ENCODE measurements at regions not wholly inside any gene's neighbourhood (a gene's known extent, or its start where the extent isn't known, plus 50 kb on each side); places are given as distances from the start of the nearest gene placed in this dataset.

DNA sequence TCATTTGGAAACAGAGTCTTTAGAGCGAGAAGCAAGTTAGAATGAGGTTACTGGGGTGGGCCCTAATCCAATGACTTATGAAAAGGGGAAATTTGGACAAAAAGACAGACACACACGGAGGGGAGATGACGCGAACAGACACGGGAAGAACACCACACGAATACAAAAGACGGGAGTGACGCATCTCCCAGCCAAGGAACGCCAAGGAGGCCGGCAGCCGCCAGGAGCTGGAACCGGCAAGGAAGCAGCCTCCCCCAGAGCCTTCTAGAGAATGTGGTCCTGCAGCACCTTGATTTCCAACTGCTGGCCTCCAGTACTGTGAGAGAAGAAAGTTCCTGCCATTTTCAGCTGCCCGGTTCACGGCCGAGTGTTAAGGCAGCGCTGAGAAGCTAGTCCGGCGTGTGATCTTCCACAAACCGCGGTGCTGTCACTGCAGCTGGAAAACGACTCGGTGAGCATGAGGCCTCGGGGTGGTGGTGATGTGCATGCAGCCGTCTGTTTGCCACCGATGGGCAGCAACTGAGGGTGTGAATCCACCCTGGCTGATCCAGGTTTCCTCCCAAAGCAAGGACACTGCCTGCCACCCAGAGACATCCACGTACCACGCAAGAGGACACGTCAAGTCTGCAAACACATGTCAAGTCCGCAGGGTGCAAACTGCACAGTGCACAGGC lies 124.5 kb downstream of the NCOR2 start:
- DNase-seq = no peak

DNA sequence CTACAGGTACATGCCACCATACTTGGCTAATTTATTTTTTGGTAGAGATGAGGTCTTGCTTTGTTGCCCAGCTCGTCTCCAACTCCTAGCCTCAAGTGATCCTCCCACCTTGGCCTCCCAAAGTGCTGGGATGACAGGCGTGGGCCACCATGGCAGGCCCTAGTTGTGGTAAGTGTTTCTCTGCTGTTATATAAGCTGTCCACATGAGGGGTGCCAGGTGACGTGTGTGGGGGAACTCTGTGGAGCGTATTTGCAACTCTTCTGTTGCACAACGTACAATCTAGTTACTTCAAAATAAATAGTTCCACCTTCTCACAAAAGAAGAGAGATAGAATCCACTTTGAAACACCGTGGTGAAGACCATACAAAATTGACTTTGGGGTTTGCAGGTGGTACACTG lies 125.1 kb downstream of the NCOR2 start:
- DNase-seq = no peak

DNA sequence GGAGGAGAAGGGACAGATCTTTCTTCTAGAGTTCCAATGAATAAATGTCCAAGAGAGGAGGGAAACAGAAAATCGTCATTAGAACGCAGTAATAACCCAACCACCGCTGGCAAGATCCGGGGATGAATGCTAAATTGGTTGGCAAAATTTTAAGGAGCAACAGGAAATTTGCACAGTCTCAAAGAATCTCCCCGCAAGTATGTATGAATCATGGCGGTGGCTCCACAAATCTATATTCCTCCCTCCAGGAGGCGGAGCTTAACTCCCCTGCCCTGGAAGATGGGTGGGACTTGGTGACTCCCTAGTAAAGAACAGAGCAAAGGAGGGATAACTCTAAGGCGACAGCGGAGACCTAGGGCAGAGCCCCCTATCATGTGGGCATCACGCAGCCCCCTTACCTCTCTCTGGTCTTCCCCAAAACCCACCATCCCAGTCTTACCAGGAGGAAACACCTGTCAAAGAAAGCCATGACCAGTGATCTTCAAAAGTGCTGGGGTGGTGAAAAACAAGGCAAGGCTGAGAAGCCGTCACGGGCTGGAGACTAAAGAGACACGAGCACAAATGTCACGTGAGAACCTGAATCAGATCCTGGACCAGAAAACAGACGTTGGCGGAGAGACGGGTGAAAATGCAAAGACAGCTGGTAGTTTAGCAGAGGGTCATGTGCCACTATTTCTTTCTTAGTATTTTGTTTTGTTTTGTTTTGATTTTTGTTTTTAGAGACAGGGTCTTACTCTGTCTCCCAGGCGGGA lies 125.8 kb downstream of the NCOR2 start:
- DNase-seq = peak; percentile 95

DNA sequence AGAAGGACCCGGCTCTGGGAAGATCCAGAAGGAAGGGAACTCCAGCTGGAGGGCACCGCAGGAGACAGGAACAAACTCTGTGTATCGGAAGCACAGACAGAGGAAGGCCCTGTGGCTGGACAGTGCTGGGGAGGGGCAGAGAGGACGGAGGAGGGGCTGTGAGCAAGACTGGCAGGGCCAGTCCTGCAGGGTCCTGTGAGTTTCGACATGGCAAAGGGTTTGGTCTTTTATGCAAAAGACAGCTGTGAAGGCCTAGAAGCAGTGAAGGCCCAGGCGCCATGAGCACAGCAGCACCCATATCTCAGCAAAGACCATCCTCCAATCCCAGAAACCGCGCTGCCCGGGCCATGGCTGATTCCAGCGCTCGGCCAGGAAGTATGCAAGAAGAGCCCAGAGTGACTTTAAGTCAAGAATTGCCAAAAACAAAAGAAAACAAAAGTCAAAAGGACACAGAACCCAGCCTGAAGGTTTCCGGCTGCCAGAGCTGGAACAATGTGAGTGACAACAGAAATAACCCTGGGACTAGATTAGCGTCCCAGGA lies 126.5 kb downstream of the NCOR2 start:
- DNase-seq = peak; percentile 37

DNA sequence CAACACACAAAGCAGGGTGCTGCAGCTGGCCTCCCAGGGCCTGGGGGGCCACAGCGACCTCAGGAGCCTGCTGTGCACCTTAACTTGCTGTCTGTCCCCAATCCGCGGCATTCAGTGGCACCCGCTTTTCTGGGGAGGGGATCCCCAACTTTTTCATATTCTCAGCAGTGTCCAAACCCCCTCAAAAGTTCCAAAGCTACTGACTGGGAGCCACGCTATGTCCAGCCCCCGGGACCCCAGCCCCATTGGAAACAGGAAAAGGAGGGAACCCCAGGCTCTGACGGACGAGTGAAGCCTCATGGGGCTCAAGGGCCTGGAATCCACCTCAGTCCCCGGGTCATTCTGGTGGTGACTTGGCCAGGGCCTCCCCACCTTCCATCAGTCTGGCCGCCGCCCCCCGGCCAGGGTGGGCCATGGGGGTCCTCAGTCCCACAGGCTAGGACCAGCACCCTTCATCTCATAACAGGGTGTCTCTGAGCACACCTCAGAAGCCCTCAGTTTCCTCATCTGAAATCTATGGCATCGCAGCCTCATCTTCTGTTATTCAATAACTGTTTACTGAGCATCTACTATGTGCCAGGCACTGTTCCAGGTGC lies 127.3 kb downstream of the NCOR2 start:
- no peak for DNase-seq

DNA sequence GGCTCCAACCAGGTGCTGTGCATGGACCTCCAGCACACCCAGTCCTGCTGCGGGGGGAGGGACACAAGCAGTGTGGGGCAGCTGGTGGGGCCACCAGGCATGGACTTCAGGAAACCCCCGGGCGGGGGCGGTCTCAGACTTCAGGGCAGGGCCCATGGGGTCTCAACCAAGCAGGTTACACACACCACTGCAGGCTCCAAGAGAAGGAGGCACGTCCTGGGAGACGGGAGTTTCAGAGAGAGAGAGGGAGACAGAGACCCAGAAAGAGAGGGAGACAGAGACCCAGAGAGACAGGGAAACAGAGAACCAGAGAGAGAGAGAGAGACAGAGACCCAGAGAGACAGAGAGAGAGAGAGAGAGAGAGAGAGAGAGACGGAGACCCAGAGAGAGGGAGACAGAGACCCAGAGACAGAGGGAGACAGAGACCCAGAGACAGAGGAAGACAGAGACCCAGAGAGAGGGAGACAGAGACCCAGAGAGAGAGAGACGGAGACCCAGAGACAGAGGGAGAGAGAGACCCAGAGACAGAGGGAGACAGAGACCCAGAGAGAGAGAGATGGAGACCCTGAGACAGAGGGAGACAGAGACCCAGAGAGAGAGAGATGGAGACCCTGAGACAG lies 128.9 kb downstream of the NCOR2 start:
- no peak for DNase-seq

DNA sequence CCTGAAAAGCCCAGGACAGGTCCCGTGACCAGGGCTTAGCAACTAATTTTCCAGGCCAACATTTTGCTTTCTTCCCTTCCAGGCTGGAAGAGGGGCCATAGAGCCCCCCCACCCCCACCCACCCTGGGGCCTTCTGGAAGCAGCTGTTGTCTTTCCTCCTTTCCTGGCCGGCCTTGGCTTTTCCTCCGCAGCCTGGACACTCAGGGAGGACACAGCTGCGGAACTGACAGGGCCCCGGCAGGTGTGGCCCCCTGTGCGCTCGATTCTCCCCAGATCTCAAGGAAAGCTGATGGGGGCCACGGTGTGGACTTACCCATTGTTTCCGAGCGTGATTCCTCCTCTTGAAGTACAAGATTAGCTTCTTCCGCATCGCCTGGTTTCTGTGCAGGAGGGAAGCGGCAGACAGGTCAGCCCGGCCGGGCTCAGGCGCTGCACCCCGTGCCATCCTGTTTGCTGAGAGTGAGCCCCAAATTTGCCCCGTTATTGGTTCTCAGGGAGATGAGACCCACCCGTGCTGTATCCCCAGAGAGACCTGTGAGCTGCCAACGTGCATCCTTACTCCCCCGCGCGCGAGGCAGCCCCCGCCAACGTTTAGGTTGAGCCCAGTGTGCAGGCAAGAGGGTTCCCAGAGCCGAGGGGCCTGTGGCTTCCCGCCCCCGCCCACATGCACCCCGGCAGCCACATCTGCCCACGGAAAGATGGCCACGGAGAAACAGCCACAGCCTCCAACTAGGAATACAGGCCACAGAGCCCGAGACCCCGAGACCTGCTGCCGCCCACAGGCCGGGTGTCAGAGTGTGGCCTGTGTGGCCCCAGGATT lies 129.6 kb downstream of the NCOR2 start:
- no peak for DNase-seq

DNA sequence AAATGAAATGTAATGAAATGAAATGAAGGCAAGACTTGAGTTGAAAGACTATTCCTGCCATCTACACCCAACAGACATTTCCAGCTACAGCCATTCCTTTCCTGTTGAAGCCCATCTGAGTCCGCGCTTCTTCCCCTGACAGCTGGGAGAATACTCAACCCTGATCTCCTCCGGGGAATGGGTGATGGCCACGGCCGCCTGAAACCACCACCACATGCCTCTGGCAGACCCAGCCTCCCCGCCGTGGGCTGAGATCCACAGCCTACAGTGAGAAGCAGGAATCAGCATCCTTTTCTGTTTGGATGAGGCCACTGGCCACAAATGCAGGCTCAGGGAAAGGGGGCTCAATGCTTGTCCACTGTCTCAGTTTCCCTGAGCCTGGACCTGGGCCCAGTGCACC lies 130.3 kb downstream of the NCOR2 start:
- DNase-seq = no peak

DNA sequence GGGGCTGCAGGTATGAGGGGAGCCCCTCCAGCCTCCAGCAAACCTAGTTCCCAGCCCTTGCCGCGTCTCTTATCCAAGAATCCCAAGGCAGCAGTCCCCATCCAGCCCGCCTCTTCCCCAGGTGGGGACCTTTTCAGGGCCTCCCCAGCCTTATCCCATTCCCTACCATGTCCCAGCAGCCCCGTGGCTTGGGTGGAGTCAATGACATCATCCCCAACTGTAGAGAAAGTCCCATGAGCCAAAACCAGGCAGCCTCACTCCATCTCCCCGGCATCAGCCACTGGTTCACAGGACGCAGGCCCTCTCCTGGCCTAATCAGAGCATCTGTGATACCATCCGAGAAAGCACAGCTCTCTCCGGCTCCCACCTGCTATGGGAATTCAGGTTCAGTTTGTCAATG lies 131.0 kb downstream of the NCOR2 start:
- DNase-seq = peak; percentile 35

DNA sequence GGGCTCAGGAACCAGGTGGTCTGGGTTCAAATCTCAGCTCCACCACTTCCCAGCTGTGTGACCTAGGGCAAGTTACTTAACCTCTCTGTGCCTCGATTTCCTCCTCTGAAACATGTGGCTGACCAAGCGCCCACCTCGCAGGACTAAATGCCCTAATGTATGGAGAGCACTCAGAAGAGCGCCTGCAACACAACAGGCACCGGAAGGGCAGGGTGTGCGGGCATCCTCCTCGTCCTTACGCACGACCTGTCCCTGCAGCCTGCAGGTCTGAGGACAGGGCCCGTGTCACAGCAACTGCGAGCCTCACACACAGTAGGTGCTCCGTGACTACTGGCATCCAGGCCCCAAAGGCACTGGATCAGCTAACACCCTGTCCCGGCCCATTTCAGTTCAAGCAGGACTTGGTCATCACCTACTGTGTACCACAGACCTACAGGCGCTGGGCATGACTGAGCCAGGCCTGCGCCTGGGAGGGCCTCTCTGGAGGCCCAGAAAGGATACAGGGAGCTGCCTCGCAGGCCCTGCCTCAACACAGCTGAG lies 131.5 kb downstream of the NCOR2 start:
- DNase-seq = no peak

DNA sequence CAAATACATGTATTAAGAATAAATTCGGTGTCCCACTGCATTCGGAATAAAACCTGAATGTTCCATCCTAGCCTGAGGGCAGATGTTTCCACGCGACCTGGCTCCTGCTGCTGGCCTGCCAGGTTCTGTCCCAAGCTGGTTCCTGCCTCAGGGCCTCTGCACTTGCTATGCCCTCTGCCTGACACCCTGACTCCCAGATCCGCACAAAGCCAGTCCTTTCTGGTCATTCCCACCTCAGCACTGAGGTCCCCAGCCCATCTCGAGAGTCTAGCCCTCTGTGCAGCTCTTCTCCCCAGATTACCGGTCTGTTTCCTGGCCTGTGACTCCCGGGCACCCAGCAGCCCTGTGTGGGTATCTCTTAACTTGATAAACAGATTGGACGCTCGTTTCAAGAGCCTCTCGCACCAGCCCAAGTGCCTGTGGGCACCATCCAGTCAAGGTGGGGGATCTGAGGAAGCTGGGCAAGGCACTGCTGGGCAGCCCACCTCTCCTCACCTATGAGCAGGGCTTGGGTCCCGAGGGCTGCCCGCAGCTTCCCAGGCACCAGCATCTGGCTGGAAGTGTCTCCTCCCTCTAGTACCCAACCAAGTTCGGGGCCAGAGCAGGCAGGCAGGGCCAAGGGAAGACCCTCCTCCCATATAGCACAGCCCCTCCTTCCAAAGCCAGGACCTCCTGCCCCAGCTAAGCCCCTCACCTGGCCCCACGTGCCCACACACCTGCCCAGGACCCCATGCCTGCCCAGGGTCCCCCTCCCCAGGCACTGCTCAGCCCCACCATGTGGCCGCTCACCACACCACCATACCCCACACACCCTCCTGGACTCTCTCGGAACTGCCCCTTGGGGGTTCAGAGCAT lies 132.2 kb downstream of the NCOR2 start:
- DNase-seq = no peak

DNA sequence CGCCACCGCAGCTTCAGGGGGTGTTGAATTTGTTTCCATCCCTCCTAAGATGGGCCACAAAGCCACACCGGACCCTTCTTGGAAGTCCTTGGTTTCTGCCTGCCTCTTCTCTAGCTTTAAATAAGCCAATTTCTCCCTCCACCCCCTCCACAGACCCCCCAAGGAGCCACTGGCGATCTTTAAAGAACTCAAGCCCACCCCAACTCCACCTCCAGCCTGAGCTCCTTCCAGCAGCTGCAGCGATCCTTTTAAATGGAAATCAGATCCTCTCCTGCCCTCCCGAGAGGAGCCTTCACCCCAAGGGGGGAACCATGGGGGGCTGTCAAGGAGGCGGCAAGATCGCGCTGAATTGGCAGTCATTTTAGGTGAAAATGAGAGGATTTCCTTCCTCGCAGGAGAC lies 133.1 kb downstream of the NCOR2 start:
- DNase-seq = no peak

DNA sequence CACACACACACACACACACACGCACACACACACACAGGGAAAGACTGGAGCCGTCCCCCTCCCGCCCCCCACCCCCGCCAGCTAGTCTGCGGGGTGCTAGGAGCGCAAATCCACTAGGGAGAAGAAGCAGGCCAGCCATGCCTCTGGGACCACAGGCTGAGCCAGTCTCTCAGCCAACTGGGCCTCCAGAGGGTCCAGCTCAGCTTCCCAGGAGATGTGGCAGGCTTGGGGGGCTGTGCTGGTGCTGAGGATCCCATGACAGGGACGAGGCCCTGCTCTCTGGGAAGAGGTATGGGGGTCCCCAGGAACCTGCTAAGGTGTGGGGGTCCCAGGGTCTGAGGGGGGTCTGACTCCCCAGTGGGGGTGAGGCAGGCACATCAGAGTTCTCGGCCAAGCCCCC lies 133.5 kb downstream of the NCOR2 start:
- no peak for DNase-seq

DNA sequence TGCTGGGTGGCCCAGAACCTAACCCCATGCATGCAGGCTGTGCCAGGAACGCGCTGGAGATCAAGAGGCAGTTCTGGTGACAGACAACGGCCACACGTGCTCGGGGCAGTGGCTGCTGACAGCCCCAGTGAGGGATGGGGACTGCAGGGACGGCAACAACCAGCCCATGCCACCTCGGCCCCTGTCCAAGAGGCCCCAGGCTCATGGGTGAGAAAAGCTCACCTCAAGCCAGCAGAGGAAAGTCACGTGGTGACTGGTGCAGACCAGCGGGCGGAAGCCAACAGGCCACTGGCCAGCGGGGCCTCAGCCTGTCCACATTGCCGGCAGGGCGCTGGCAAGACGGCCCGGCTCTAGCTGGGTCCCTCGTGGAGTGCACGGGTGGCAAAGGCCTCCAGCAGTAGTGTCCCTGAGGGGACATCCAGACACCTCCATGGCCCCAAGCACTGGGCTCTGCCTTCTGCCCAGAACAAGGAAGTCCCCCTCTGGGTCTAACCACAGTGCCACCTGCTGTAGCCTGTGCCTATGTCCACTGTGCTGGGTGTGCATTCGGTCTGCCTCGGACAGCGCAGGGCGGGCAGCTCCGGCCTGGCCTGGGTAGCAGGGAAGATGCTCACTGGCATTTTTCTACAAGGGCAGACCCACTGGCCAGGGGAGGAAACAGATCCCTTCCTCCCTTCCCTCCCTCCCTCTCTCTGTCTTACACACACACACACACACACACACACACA lies 134.1 kb downstream of the NCOR2 start:
- no peak for DNase-seq

DNA sequence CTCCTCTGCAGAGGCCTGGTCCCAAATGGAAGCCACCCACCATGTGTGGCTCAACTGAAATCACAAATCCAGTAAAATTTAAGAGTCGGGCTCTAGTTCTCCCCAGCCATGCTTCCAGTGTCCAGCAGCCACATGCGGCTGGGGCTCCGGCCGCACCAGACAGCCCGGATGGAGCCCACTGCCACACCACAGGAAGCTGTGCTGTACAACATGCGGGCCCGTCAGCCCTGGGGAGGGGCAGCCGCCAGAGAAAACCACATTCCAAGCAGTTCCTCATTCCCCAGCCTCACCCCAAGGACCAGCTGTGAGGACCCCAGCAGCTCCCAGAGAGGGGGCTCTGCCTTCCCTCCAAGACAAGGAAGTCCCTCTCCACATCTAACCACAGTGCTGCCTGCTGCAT lies 135.0 kb downstream of the NCOR2 start:
- DNase-seq = no peak

DNA sequence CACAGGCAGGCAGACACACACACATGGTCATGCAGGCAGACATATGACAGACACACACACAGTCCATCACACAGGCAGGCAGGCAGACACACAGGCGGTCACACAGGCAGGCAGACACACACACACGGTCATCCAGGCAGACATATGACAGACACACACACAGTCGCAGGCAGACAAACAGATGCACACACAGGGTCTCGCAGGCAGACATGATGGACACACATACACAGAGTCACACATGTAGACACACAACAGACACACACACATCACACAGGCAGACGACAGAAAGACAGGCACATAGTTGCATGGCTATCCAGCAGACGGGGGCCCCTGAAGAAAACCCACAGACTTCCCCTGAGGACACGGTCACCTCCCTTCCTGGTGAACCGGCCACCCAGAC lies 135.4 kb downstream of the NCOR2 start:
- no peak for DNase-seq

DNA sequence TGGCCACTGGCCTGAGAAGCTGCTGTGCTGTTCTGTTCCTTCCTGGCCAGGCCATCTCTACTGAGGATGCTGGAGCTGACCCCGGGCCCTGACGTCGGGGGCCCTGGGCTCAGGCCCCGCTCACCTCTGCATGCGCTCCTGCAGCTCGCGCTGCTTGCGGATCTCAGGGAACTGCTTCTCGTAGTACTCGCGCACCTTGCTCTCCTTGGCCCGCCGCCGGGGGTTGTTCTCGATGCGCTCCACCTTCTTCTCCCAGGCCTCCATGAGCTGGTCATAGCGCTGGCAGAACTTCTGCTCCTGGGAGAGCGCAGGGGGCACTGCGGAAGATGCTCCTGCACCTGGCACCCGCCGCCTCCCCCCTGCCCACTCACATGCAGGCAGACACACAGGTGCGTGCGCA lies 135.6 kb downstream of the RFLNA start:
- no peak for DNase-seq

DNA sequence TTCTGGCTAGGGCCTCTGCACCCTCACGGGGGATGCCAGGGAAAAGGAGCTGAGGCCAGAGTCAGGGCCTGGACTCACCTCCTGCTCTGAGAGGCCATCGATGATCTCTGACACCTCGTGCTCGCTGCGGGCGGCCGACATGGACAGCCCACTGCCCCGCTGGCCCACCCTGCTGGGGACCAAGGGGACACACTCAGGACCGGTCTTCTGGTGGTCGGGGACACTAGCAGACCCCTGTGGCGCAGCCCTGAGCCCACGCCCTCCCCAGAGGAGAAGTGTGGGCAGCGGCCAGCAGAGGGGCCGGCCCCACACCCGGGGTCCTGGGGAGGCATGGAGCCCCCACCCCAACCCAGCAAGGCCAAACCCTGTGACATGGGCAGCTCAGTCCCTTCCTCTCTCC lies 134.6 kb downstream of the RFLNA start:
- no peak for DNase-seq

DNA sequence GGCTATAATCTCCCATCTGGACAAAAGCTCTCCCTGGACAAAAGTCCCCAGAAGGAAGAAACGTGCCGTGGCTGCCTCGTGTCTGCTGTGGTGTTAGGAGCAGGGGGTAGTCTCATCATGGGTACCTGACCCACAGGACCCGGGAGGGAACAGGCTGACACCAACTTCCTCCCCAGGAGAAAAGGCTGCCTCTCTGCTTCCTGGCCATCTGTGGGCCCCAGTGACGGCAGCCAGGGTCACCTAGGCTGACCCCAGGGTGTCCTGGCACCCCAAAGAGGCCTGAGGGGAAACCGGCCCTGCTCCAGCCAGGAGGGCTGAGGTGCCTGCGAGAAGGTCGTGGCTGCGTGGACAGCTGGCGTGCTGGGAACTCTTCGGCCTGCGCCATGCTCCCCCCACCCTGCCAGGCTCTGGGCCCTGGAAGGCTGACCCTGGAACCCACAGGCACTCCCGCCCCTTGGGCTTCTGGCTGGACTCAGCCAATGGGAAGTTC lies 133.9 kb downstream of the RFLNA start:
- DNase-seq = no peak

DNA sequence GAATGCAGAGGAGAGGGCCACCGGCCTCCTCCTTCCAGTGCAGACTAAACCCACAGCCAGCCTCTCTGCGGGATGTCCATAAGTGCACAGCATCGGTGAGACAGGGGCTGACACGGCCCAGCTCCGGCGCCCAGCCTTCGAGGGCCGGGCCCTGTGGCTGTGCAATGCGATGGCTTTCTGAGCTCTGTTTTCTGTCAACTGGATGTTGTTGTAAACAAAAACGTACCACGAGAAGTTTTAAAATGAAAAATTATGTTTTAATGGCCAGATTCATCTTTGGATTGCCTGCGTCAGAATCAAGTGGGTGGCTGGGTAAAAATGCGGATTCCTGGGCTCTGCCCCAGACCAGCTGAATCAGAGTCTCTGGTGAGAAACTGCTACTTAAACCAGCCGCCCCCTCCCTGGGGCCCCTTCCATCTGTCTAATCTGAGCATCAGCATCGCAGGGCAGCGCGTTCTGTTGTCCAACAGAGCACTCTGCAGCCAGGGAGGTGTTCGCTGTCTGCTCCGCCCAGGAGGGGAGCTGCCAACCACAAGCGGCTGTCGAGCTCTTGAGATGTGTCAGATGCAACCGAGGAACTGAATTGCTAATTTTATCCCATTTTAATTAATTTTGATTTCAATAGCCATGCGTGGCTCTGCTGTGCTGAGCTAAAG lies 133.4 kb downstream of the RFLNA start:
- DNase-seq = peak; percentile 79

Data from fibroblast of skin of scalp (primary cell).